Gastrocnemius medialis (tissue), 4 donors: ENCODE measurements at regions not wholly inside any gene's neighbourhood (a gene's known extent, or its start where the extent isn't known, plus 50 kb on each side); places are given as distances from the start of the nearest gene placed in this dataset.

Source experiments
- ATAC-seq, 2 donors: fragments of 150-250 bp; one replicate each; pipeline ENCODE4 v1.9.1; 2016
- DNase-seq, 2 donors: peaks; one replicate each; pipeline ENCODE4 v3.0.0-alpha.2; 2019
- H3K27ac ChIP-seq, 4 donors: fragments of 200-600 bp; sonication (generic); 1 replicate in 1 of 4; 2 replicates in 3 of 4; pipeline ENCODE4 v1.5.1; 2016 to 2018; ENCODE audit warnings: mild to moderate bottlenecking in 2 of 4, moderate library complexity in 1 of 4
- H3K27me3 ChIP-seq, 3 donors: fragments of 200-600 bp; sonication (generic) in 2 of 3; 1 replicate in 1 of 3; 2 replicates in 2 of 3; pipeline versions ENCODE4 v1.5.1 to v1.6.0; 2016 to 2019; ENCODE audit warnings: mild to moderate bottlenecking in 1 of 3, moderate library complexity in 1 of 3
- H3K36me3 ChIP-seq, 2 donors: fragments of 200-600 bp; sonication (generic) in 1 of 2; one replicate each; pipeline ENCODE4 v1.5.1; 2017 to 2018
- H3K4me1 ChIP-seq, 2 donors: fragments of 200-600 bp; sonication (generic) in 1 of 2; one replicate each; pipeline ENCODE4 v1.5.1; 2016 to 2017; ENCODE audit warnings: mild to moderate bottlenecking in 2 of 2
- H3K4me3 ChIP-seq, 4 donors: fragments of 200-600 bp; sonication (generic) in 3 of 4; 1 replicate in 1 of 4; 2 replicates in 3 of 4; pipeline ENCODE4 v1.5.1; 2016 to 2019; ENCODE audit warnings: mild to moderate bottlenecking in 2 of 4
- H3K9me3 ChIP-seq, 3 donors: fragments of 200-600 bp; sonication (generic) in 2 of 3; 1 replicate in 1 of 3; 2 replicates in 2 of 3; pipeline ENCODE4 v1.5.1; 2016 to 2019
- CTCF ChIP-seq, 5 experiments: fragments of 450-650 bp in 3 of 5; fragments of 200-600 bp in 2 of 5; sonication (generic) in 2 of 5; IDR thresholded peaks in 4 of 5; conservative IDR thresholded peaks in 1 of 5; 1 replicate in 4 of 5; 2 replicates in 1 of 5; pipeline ENCODE4 v1.5.1; 2016 to 2019; ENCODE audit warnings: antibody characterized with exemption in 5 of 5, mild to moderate bottlenecking in 3 of 5, moderate library complexity in 3 of 5
- POLR2A ChIP-seq, 2 donors: fragments of 450-650 bp; IDR thresholded peaks; one replicate each; pipeline ENCODE4 v1.6.1; 2017; ENCODE audit warnings: antibody characterized with exemption in 2 of 2, mild to moderate bottlenecking in 2 of 2, moderate library complexity in 2 of 2
- in situ Hi-C, 4 donors: fragments of 200-750 bp; cut with MboI; loops; one replicate each; pipeline versions ENCODE4 v1.15.0 to v1.8.0; 2017; ENCODE audit warnings: low sequenced_read_pairs in 4 of 4
- intact Hi-C: fragments of 100-400 bp; cut with DNase I; formaldehyde crosslinking; loops from one replicate; pipeline ENCODE4 v1.15.1; 2023; ENCODE audit warnings: low total_unique reads

- Histone ChIP-seq H3K27me3 (no peaks in the 10 kb centered on the region), H3K4me1 (no peaks in the 10 kb centered on the region), H3K36me3 (no peaks in the 10 kb centered on the region), H3K9me3 (no peaks in the 10 kb centered on the region), H3K27ac (no peak overlapping the region), H3K4me3 (no peak overlapping the region)
- DNase-seq = no peak
- intact Hi-C loops (no loop called here), in situ Hi-C loops (no loop called here)
- ATAC-seq = no peak
- TF ChIP-seq CTCF (IDR thresholded peaks at IDR 0.05 in 4 of 5, conservative IDR thresholded peaks at IDR 0.05 in 1 of 5) (no peak), POLR2A (IDR thresholded peaks at IDR 0.05) (no peak)
These were observed 827.0 kb upstream of the ADAMTS5 start for GRCh38 chr21:27793901-27794300.

GRCh38 chr21:27787046-27787445, 820.2 kb upstream of the ADAMTS5 start:
- H3K4me3 ChIP-seq = no peak overlapping the region
- intact Hi-C loops = no loop called here
- H3K9me3 ChIP-seq = no peaks in the 10 kb centered on the region
- no peaks in the 10 kb centered on the region for H3K27me3 ChIP-seq
- TF ChIP-seq CTCF (IDR thresholded peaks at IDR 0.05 in 4 of 5, conservative IDR thresholded peaks at IDR 0.05 in 1 of 5) (no peak), POLR2A (IDR thresholded peaks at IDR 0.05) (no peak)
- ATAC-seq (no peak), DNase-seq (no peak)
- no peak overlapping the region for H3K27ac ChIP-seq
- no peaks in the 10 kb centered on the region for H3K36me3 ChIP-seq
- in situ Hi-C loops = no loop called here
- H3K4me1 ChIP-seq = no peaks in the 10 kb centered on the region

GRCh38 chr21:27779606-27780005, 812.7 kb upstream of the ADAMTS5 start:
- H3K9me3 ChIP-seq = no peaks in the 10 kb centered on the region
- in situ Hi-C loops (no loop called here), intact Hi-C loops (no loop called here)
- no peak for ATAC-seq
- H3K27ac ChIP-seq = no peak overlapping the region
- no peak overlapping the region for H3K4me3 ChIP-seq
- DNase-seq = no peak
- no peak for TF ChIP-seq POLR2A (IDR thresholded peaks at IDR 0.05)
- TF ChIP-seq CTCF (IDR thresholded peaks at IDR 0.05 in 4 of 5, conservative IDR thresholded peaks at IDR 0.05 in 1 of 5) = no peak
- no peaks in the 10 kb centered on the region for H3K27me3 ChIP-seq
- H3K4me1 ChIP-seq = no peaks in the 10 kb centered on the region
- H3K36me3 ChIP-seq = no peaks in the 10 kb centered on the region

- no peak overlapping the region for H3K4me3 ChIP-seq
- H3K27me3 ChIP-seq = no peaks in the 10 kb centered on the region
- TF ChIP-seq POLR2A (IDR thresholded peaks at IDR 0.05) (no peak), CTCF (IDR thresholded peaks at IDR 0.05 in 4 of 5, conservative IDR thresholded peaks at IDR 0.05 in 1 of 5) (no peak)
- intact Hi-C loops (no loop called here), in situ Hi-C loops (no loop called here)
- H3K27ac ChIP-seq = no peak overlapping the region
- DNase-seq (no peak), ATAC-seq (no peak)
- H3K36me3 ChIP-seq = no peaks in the 10 kb centered on the region
- H3K9me3 ChIP-seq = no peaks in the 10 kb centered on the region
- peaks cover 9 to 10% of the 10 kb centered on the region in 2 donors for H3K4me1 ChIP-seq
These were observed 810.2 kb upstream of the ADAMTS5 start for GRCh38 chr21:27776925-27777553.

GRCh38 chr21:27772816-27773215, 805.9 kb upstream of the ADAMTS5 start:
- DNase-seq (no peak), ATAC-seq (no peak)
- H3K9me3 ChIP-seq = no peaks in the 10 kb centered on the region
- TF ChIP-seq POLR2A (IDR thresholded peaks at IDR 0.05) (no peak), CTCF (IDR thresholded peaks at IDR 0.05 in 4 of 5, conservative IDR thresholded peaks at IDR 0.05 in 1 of 5) (no peak)
- intact Hi-C loops = no loop called here
- peaks cover 10 to 14% of the 10 kb centered on the region in 2 donors for H3K4me1 ChIP-seq
- in situ Hi-C loops = no loop called here
- no peak overlapping the region for H3K27ac ChIP-seq
- H3K4me3 ChIP-seq = no peak overlapping the region
- H3K36me3 ChIP-seq = no peaks in the 10 kb centered on the region
- no peaks in the 10 kb centered on the region for H3K27me3 ChIP-seq
